HG03575 (cell line): ENCODE measurements at regions not wholly inside any gene's neighbourhood (a gene's known extent, or its start where the extent isn't known, plus 50 kb on each side); places are given as distances from the start of the nearest gene placed in this dataset.
A peak's percentile ranks its signal among the peaks of the same experiment; 100 is the strongest.

ENCODE experiments used
- ATAC-seq: cut with Tn5 transposase; IDR thresholded peaks from one replicate; pipeline ENCODE4 v1.9.1; 2021; ENCODE audit not compliant: unreplicated experiment, insufficient number of reproducible peaks, low FRiP score; ENCODE audit errors: extremely low read depth

DNA sequence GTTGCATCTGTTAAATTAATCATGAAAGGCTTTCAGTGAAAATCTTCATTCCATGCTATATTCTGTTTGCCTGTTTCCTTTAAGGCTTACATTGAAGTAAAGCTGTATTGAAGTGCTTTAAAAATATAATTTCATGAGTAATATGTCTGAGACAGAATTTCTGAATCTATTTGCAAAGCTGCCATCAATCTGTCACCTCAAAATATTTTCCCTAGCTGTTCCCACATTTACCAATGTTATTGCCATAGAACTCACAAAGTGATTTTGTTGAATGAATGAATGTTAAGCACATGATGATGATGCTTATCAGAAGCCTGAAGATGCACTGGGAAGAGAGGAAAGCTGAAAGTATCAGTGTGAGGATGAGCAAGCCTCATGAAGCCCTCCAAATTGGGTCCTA lies 115.8 kb downstream of the NHLRC3 start:
- ATAC-seq, result no peak

DNA sequence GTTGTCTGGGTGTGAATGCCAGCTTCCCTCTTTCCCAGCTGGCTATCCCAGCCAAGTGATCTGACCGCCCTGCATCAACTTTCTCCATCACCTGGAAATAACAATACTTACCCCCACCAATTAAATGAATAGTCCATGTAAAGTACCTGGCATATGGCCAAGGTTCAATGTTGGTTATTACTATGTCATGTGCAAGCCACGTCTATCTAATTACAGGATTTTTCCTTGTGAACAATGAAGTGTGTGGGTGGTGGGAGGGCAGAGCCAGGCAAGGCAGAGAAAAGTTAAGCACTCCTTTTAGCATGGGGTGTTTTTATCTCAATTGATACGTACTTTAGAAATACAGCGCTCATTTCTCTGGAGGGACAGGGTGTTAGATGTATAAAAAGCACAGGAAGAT lies 121.1 kb downstream of the NHLRC3 start:
- ATAC-seq, result no peak

DNA sequence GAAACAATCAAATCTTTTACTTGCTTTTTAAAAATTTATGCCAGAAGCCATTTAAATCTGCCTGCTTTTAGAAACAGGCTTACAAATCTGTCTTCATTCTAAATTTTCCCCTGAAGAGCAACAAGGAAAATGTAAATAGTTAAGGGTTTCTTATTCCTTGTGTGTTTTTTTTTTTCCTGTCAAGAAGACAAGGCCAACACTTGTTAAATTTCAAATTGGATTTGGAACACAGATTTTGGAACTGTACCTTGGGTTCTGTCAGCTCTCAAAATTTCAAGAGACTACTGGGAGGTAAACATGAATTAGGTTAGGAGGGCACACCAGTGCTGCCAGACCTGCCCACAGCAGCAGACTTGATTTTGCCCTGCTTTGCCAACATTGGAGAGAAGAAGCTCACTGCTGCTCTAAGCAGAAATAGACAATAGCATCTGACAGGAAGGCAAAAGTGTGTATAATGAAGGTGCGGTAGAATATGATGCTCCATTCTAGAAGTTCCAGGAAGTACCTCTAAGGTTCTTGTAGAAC lies 121.7 kb downstream of the NHLRC3 start:
- ATAC-seq, result no peak

DNA sequence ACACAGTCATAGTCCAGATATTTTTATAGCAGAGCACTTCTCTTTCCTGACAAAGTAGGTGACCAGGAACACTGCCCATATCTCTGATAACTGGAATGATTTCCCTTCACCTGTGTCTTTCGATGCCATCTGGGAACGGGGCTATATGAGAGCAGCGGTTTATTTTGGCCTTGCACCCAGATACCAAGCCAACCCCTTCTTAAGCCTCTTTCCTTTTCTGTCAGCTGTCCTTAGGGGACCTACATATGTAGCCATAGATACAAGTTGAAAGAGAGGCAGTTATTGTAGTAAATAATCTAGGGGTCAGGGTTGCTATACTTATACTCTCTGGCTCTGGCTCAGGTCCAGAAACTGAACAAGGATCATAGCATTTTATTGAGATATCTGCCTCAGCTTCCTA lies 128.8 kb downstream of the NHLRC3 start:
- ATAC-seq, result no peak

DNA sequence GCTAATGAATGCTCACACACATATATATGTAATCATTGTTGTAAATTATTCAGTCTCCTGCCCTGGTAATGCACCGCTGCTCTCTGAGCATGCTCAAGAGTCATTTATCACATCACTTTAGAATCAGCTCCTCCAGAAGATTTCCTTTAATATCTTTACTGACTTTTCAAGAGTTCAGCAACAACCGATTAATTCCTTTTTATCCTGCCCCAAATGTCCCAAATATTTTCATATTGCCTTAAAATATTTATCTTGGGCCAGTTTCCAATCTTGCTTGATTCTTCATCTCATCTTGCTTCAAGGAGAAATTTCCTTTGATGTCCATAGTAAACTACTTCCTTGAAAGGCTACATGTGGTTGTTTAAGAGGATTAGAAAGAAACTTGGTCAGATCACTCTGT lies 132.5 kb downstream of the NHLRC3 start:
- no peak for ATAC-seq

DNA sequence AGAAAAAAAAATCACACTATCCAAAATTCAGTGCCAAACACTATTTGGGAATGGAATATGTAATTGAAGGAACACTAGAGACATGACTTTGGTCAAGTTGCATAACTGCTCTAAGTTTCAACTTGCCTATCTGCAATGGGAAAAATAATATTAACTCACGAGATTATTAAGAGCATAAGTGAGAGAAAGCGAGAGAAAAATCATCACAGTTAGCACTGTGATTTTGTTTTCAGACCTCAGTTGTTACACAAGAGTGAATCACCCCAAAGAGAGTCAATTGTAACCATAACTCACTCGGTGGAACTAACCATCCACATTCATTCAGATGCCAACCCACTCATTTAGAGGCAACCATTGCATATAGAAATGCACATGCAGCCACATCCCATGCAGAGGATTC lies 147.1 kb downstream of the NHLRC3 start:
- ATAC-seq, result no peak

DNA sequence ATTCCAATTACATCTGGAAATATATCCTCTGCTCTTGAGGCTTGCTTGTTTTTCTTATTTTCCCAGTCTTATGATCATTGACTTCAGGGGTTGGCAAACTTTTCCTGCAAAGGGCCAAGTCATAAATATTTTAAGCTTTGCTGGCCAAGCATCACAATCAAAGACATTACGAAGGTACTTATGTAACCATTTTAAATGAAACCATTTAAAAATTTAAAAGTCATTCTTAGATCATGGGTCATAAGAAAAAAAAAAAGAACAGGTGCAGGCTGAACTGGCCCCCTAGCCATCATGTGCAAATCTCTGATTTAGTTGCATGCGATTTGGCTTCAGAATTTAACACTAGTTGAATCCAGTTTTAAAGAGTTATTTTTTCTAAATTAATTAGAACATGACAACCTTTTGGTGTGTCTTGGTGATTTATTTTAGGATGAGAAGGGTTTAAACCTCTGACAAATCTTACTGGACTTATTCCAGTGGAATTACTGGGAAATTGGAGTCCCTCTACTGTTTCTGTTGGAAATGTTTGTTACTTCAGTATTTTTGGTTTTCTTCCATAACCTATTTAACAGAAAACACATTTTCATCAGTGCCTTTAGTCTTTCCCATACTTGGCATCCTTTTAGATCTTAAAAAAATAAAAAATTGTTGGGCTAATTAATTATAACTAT lies 148.1 kb downstream of the NHLRC3 start:
- ATAC-seq, result no peak

DNA sequence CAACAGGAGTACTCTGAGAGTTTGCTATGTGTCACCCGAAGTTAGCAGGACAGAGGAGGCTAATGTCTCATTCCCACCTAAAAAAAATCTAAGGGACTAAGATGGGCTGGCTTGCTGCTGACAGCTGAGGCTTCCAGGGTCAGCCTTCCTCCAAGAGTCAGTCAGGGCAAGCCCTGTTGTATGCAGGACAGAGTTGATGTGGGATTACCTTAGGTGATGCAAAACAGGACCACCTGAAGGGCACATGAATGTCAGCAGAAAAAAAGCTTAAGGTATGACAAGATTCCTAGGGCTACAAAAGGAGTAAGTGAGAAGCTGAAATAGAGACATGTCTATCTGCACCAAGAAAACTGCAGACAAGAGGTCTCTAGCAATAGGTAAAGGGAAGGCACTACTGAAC lies 151.5 kb downstream of the NHLRC3 start:
- no peak for ATAC-seq

DNA sequence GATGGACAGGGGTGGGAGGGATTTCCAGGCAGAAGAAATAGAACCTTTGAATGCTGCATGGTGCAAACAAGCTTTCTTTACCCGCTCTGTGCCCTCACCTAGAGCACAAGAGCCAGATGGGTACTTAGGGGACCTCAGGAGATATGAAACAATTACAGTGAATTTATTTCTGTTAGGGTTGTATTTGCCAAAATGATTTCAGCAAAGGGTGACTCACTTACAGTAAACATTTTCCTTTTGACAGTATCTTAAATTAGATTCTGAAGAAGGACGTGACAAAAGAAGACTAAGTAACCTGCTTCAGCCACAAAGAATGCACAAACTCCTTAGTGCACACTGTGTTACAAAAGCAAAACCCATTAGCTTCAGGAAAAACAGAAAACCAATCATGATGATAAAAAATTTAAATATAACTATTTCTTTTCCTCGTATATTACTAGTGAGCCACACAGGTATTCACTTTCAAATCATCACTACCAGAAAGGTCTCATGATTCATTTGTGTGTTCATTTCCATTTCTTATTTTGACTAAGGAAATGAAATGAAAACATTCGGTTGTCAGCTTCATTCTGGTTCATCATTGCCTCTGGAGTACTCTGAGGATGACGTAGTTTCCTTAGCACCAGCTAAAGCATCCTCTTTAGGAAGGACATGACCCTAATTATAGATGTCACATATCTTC lies 158.8 kb downstream of the NHLRC3 start:
- ATAC-seq, result peak; percentile 68

DNA sequence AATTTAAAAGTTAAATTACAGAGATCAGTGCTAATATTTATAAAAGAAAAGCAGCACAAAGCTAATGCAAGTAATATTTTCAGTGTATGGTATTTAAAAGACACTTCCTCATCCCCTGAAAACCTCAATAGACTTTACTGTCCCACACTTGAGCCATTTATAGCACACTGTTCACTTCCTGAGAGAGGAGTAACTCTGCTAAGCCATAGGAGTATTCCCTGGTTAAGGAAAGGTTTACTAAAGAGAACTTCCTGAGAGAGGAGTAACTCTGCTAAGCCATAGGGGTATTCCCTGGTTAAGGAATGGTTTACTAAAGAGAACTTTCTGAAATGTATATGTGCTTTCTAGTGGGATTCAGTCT lies 159.4 kb downstream of the NHLRC3 start:
- ATAC-seq, result no peak

DNA sequence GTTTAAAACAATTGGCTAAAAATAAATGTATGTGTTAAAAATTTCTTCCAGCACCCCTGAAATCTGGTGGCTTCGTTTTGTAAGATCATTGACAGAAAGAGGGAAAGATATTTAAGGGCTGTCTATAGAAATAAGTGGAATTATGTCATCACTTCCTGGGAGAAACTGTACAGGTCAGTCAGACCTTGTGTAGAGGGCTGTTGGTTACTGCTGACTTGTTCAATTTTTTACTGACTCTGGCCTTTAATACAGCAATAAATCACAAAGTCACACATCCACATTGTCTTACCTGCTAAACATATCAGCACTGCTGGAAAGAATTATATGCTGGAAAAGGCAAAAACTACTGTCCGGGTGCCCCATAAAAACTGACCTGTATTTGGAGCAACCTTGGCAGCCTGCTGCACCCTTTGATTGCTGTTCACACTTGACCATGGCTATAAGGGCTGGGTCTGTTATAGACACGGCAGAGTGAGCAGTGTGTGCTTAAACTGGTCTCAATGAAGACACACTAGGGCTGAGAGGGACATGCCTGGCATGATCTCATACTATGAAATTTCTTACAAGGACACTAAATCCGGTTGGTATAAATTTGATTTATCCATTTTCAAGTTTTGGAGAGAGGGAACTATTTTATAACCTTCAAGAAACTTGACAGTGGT lies 162.1 kb downstream of the NHLRC3 start:
- ATAC-seq, result no peak

DNA sequence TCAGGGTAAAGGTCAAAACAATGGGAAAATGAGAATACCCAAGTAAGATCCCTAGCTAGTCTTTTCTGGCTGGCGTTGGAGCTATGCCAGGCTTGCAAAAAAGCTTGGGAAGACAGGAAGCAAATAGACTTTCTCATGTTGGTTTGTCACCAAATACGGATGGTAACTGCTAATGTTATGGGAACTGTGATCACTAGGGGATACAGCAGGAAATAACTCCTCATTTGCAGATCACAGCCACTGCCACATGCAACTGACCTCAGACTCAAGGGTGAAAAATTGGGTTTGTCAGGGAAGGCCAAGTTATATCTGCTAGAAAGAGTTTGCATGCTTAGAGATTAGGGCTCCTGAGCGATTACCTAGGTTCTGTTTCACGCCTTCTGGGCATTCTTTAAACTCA lies 162.9 kb downstream of the NHLRC3 start:
- no peak for ATAC-seq

DNA sequence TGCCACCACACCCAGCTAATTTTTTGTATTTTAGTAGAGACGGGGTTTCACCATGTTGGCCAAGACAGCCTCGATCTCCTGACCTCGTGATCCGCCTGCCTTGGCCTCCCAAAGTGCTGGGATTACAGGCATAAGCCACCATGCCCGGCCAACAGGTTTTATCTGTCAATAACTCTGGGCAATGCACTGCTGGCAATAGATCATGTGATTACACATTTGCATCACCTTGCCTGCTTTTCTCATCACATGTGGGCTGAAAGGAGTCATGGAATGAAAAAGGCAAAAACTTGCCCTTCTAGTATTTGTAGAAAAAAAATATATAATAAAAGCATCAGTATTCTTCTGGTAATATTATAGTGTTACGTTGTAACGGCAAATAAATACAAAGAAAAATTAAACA lies 164.5 kb downstream of the NHLRC3 start:
- ATAC-seq, result no peak

DNA sequence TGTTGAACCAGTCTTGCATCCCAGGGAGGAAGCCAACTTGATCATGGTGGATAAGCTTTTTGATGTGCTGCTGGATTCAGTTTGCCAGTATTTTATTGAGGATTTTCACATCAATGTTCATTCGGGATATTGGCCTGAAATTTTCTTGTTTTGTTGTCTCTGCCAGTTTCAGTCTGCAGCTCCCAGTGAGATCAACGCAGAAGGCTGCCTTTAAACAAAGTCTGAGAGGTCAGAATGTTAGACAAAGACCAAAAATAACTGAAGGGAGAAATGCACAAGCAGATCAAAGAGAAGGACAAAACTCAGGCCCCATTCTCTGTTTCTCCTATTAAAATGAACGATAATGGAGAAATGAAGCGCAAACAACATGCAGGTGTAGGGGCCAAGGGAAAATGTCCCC lies 170.4 kb downstream of the NHLRC3 start:
- no peak for ATAC-seq

DNA sequence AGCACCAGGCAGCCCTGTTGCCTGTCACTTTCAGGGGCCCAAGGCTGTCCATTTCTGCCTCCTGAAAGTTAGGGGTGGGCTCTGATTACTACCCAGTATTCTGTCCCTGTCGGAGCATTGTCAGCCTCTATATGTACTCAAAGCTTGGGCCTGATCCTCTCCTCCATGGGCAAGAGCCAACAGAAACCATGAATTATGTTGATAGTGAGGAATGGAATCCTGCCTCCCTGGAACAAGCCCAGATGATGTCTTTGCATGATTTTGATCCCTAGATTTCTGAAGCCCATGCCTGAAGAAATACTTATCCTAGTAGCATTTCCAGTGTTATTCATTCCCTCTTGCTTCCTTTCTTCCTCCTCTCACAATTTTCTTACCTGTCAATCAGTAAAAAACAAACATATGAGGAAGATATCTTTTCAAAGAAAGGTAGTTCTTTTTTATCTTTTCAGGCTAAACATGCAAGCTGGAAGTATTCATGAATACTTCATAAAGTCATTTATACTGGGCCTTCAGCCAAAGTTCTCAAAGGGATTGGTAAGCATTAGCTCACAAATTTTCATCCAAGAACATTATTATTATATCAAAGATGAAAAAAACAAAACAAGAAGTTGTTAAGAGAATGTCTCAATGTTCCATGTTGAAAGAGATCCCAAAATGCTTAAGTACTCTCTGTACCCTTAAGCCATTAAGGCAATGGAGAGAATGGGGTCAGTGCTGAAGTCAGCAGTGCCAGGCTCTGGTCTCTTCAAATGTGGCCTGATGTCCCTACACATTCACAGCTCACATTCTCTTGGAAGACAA lies 171.7 kb downstream of the NHLRC3 start:
- ATAC-seq, result no peak

DNA sequence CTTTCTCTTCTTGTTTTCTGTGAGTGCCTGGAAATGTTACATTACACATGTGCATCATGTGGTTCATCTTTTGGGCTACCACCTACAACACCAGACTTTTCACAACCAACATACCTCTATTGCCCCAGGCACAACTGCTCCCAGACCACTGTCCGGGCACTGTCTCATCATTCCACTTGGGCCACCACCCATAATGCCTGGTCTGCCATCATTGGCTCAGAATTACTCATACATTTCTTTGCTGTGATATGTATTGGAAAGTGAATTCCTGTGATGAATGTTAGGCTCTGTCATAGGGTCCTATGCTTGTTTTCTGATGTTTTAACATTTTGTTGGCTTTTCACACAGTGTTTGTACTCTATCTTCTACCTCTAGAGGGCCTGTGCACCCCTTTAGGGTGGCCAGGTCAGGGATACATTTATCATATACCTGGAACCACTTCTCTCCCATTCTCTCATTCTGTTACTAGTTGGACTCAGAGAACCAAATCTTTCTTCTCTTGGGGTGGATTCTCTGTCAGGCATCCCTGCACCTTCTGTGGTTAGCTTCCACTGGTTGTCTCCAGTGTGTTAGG lies 172.8 kb downstream of the NHLRC3 start:
- no peak for ATAC-seq

DNA sequence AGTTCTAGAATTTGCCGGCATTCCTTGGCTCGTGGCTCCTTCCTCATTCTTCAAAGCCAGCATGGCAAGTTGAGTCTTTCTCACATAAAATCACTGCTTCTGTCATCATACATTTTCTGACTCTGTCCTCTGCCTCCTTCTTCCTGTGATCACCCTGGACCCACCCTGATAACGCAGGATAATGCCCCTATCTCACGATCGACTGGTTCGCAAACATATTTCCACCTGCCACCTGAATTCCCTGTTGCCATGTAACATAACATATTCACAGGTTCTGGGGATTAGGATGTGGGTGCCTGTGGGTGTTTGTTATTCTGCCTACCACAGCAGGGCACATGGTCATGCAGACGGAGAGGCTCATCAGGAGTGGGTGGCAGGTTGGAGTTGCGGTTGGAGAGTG lies 177.7 kb downstream of the NHLRC3 start:
- ATAC-seq, result no peak

DNA sequence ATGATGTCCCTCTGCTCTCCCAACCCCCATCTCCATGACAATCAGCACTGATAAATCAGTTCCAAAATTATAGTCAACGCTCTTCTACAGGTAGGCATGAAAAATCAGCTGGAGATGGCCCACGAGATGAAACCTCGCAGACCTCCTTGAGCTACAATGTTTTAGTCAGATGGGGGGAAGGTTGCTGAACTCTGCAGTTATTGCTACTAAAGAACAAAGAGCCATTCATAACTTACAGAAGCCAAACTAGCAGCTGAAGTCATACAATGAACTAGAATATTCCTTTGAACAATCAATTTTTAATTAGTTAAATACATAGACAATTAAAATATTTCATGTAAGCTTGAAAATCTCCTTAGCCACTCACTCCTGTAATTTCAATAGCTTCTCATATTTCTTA lies 179.2 kb downstream of the NHLRC3 start:
- no peak for ATAC-seq

DNA sequence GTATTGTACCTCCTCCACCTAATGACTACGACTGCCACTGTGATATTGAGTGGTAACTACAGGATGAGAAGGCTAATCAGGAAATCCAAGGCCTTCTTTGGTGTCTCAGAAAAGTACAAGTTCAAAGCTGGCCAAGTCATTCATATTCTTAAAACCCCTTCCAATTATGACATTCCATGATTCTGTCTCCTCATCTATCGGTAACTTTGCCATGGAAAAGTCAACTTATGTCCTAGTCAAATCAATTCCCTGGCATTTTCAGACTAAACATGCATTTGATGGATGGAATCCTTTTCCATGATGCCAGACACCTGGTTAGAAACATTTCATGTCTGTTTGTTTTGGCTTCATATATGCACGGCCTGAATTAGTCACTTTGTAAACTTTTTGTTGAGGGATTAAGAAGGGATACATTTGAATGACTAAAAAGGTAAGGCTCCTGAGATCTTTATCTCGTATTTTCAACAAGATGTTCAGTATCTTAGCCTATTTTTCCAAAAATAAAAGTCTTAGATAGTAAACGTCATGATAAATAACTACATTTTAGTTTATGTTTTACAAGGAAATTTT lies 186.5 kb downstream of the NHLRC3 start:
- ATAC-seq, result no peak
